ENCODE measurements at regions not wholly inside any gene's neighbourhood (a gene's known extent, or its start where the extent isn't known, plus 50 kb on each side); places are given as distances from the start of the nearest gene placed in this dataset.
"Not testable (repeated sequence)": the region's sequence is repeated elsewhere in the genome, so short reads cannot be mapped to it uniquely, and the experiment has no call there.

DNA sequence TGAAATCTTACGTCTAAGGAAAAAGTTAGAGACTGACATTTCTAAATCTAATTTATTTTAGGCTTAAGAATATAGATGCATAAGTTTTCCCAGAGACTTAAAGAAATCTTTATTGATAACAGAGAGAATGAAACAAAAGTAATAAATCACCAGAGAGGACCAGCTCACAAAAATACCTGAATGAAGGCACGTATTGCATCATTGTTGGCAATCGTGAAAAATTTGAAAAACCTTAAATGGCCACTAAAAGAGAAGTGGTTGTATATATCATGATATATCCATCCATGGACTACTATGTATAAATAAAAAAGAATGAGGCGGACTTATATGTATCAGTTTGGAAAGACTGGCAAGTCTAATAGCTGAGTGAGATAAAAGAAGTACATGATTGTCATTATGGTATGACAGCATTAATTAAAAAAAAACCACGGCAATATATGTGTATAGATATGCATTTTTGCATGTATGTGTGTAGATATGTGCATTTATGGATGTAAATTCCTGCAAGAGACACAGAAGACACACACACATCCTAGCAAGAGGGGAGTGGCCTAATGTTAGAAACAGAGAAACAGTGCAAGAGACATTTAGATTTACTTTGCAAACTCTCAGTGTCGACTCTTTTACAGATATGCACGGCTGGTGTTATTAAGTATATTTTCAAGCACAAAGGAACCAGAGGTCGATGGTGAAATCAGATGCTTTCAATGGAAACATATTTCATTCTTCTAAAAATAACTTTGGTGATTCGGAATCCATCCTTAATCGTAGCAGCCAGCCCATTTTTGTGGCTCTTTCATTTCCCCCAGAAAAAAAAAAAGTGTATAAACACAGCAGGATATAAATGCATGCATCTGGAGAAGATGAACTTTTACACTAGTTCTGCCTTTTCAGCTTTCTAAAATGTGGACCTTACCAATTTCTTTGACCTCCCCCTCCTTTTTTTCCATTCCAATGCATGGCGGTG, 156.1 kb upstream of the SALL4 start:
- no peak for DNase-seq (ENCODE audit: low spot score)

DNA sequence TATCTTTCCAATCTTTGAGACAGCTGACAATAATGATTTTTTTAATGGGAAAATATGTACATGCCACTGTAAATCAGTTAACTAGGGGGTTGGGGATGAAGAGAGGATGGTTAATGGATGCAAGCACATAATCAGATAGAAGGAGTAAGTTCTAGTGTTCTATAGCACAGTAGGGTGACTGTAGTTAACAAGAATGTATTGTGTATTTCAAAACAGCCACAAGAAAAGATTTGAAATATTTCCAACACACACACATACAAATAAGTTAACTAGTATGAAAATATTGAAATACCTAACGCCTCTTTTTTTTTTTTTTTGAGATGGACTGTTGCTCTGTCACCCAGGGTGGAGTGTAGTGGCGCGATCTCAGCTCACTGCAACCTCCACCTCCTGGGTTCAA, 153.4 kb upstream of the SALL4 start:
- no peak for DNase-seq (ENCODE audit: low spot score)

DNA sequence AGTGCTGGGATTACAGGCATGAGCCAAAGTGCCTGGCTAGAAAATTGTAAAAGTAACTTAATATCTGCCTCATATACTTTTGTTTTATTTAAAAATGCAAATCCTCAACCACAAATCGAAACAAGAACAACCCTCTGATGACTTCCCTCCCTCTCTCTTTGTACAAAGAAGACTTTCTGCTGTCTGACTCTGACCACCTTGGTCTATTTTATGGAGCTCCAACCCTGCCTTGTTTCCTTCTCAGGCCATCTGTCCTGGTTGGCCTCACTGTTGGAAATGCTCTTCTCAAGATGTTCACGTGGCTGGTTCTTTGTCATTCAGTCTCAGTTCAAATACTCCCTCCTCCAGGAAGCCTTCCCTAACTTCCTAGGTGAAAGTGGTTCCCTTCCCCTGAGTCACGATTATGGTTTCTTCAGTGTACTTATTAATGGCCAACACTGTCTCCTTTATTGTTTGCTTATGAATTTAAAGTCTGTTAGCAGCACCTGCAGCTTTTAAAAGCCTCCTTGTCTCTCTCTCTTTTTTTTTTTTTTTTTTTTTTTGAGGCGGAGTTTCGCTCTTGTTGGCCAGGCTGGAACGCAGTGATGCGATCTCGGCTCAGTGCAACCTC, 151.5 kb upstream of the SALL4 start:
- no peak for DNase-seq (ENCODE audit: low spot score)

DNA sequence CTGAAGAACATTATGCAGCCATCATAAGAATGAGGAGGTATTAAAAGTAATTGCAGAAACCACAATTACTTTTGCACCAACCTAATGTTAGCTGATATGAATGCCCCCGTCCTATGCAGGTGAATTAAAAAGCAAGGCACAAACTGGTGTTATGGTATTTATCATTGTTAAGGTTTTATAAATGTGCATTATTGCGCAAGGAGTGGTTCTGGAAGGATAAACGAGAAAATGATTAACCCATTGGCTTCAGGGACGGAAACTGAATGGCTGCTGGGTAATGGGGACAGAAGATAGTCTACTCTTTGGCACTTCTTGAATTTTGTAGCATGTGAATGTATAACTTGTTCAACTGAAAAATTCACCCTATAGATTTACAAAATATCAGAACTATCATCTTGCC, 148.6 kb upstream of the SALL4 start:
- no peak for DNase-seq (ENCODE audit: low spot score)

DNA sequence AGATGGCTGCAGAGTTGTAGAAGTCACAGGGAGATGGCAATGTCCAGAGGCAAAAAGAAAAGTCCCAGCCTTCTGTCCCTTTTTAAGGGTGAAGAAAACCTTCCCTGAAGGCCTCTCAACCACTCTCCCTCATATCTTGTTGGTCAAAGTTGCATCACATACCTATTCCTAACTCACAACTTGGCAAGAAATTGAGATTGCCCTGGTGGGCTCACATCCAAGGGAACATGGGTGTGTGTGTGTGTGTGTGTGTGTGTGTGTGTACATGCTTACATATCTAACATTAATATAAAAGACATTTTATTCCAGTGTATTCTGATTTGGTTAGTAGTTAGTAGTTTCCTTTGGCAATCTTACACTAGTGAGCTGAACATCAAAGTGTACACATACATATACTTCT, 144.3 kb upstream of the SALL4 start:
- DNase-seq (ENCODE audit: low spot score), result no peak

DNA sequence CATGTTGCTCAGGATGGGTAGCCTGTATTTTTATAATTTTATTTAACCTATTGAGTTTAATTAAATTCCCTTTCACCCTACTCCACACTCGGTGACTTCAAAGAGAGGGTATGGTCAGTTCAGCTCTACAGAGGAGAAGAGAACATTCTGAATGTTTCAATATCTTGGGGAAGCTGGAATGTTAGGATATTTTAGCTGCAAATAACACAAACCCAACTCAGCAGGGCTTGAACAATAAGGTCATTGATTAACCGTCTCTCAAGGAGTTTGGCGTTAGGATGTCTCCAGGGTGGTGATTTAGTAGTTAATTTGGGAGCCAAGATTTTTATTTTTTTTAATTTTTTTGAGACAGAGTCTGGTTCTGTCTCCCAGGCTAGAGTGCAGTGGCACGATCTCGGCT, 143.6 kb upstream of the SALL4 start:
- no peak for DNase-seq (ENCODE audit: low spot score)

DNA sequence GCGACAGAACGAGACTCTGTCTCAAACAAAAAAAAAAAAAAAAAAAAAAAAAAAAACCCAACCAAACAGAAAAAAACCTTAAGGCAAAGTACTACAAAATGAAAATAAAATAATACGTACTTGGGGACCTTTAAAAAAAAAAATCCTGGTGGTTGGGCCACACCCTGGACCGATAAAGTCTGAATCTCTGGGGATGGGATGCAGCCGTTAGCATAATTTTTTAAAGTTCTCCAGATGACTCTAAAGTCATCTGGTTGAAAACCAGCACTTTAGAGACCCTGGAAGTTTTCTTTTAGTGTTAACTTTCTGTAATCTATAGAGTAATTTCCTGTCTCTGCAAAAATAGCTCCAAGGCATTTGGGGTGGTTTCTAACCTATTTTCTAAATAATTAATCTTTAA, 142.9 kb upstream of the SALL4 start:
- no peak for DNase-seq (ENCODE audit: low spot score)

DNA sequence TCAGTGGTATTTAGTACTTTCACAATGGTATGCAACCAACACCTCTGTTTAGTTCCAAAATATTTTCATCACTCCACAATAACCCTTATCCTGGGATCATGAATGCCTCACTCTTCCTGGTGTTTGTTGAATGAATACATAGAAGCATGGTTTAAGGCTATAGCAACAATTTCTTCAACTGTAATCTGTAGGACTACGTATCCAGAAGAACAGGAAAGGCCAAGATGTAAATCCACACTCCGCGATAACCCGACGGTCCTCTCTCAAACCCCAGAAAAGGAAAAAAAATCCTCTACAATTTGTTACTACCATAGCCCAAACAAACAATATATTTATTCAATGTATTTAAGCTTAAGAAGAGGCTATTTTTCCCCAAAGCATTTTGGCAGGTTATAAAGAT, 141.4 kb upstream of the SALL4 start:
- no peak for DNase-seq (ENCODE audit: low spot score)

DNA sequence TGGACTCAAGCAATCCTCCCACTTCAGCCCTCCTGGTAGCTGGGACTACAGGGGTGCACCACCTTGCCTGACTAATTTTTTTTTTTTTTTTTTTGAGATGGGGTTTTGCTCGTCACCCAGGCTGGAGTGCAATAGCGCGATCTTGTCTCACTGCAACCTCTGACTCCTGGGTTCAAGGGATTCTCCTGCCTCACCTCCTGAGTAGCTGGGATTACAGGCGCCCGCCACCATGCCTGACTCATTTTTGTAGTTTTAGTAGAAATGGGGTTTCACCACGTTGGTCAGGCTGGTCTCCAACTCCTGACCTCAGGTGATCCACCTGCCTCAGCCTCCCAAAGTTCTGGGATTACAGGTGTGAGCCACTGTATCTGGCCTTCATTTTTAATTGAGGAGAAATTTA, 141.0 kb upstream of the SALL4 start:
- not testable (repeated sequence) for DNase-seq (ENCODE audit: low spot score)

DNA sequence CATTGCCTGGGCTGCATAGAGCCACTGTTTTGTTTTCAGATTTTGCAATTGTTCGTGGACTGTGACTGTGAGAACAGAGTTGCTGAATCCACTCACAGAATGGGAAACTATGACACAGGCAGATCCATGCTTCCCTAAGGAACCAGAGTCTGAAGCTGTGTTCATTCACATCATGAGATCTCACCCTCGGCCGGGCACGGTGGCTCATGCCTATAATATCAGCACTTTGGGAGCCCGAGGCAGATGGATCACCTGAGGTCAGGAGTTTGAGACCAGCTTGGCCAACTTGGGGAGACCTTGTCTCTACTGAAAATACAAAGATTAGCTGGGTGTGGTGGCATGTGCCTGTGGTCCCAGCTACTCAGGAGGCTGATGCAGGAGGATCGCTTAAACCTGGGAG, 139.2 kb upstream of the SALL4 start:
- no peak for DNase-seq (ENCODE audit: low spot score)

DNA sequence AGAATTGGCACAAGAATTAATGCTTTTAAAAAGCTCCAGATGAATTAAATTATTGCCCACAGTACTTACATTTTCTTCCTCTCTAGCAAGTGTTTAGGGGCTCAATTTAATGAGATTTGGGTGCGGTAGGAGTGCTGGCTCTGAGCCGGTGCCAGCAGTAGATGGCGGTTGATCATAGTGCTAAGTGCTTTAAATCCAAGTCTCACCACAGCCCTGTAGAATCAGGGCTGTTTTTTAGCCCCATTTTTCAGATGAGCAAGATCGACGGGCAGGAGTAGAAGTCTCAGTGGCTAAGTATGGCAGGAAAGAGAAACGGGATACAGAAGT, 136.9 kb upstream of the SALL4 start:
- DNase-seq (ENCODE audit: low spot score), result no peak

DNA sequence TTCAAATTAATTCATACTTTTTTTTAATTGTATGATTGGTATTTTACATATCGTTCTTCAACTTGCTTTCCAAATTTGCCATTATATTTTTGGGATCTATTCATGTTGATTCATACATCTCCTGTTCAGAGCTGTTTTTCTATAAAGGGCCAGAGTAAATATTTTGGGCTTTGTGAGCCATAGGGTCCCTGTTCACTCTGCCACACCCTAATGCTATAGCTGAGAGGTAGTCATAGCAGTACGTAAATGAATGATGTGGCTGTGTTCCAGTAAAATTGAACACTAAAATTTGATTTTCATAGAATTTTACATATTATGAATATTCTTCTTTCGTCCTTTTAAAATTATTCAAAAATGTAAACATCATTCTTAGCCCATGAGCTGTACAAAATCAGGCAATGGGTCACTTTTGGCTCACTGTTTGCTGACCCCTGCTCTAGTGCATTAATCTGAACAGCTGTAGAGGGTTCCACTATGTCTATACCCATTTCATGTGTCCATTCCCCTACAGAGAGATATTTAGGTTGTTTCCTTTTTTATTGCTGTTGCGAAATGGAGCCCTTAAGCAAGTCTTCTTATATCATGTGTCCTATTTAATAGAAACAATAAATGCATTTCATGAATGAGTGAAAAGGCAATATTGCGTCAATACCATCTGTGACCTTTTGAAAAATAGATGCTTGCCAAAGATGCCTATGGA, 136.4 kb upstream of the SALL4 start:
- DNase-seq (ENCODE audit: low spot score), result no peak

DNA sequence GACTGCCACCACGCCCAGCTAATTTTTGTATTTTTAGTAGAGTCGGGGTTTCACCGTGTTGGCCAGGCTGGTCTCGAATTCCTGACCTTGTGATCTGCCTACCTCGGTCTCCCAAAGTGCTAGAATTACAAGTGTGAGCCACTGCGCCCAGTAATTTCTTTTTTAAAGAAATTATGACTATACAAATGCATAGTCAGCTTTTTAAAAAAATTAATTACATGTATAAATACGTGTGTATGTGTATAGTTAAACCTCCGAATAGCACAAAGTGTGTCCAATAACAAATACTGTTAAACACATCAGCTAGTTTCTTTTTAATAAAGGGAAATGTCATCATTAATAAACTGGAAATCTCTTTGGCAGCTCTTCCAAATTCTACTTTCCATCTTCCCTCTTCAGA, 135.5 kb upstream of the SALL4 start:
- DNase-seq (ENCODE audit: low spot score), result no peak

DNA sequence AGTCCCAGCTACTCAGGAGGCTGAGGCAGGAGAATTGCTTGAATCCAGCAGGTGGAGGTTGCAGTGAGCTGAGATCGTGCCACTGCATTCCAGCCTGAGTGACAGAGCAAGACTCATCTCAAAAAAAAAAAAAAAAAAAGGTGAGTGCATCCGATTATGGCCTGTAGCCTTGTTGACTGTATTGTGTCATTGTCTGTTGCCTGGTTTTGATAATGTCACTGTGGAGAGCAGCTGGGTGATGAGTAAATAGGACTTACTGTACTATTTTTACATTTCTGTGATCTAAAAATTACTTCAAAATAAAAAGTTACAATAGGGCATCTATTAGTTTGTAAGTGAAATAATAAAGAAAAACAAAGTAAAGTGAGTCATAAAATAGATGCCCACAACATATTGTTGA, 134.1 kb upstream of the SALL4 start:
- no peak for DNase-seq (ENCODE audit: low spot score)

DNA sequence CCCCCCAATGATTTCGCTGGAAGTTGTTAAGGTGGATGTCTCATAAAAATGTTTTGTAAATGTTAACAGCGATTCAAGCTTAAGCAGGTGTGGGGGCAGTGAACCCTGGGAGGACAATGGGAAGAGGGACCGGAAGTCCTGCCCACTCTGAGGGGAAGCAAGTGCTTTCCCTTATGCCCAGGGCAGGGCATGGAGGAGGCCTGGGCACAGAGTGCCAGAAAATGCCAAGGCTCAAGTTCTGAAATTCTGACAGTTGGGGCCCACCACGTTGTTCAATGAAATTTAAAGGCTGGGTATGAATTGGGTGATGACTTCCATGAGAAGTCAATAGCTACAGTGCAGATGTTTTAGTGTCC, 132.7 kb upstream of the SALL4 start:
- DNase-seq (ENCODE audit: low spot score), result no peak

DNA sequence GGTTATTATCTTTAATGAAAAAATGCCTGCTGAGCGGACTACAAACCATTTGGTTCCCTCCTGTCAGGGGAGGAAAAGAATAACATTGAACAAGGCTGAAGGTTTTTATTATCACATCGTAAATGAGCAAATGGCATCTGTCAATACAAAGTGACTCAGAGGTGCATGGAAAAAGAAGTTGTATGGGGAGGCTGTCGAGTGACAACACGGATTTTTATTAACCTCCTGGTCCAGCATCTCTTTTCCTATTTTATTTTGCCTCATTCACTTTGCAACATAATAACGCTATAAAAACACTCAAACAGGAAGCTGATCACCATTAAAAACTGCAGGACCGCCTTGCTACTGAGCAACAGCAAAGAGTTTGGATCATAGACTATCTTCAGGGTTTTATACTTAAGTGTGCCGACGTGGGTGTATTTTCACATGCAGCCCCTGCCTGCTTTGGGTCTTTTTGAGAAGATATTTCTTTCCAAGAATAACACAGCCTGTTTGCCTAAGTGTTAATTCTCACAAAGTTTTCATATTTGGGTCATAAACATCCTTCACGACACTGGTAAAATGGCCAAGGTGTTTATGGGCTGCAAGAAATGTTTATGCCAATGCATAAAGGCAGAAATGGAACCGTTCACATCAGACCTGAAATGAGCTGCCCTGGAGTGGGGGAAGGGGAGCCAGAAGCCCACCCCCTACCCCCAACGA, 132.1 kb upstream of the SALL4 start:
- peak; percentile 35 for DNase-seq (ENCODE audit: low spot score)

DNA sequence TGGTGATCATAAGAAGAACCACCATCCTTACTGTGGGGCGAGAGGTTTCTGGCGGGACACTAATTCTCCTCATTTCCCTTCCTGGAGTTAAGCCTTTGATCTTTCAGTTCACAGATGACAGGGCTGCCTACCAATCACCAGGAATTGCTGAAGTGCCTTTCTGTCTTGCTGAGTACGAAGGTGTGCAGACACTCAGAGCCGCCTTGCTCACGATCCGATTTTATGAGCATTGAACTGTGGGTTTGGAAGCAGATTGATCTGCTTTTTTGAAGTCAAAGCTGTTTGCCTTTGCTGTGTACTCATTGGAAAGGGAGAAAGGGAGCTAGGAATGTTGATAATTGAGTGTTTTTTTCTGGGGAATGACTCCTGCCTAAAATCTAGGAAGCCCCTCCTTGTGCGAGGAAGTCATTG, 129.1 kb upstream of the SALL4 start:
- no peak for DNase-seq (ENCODE audit: low spot score)

DNA sequence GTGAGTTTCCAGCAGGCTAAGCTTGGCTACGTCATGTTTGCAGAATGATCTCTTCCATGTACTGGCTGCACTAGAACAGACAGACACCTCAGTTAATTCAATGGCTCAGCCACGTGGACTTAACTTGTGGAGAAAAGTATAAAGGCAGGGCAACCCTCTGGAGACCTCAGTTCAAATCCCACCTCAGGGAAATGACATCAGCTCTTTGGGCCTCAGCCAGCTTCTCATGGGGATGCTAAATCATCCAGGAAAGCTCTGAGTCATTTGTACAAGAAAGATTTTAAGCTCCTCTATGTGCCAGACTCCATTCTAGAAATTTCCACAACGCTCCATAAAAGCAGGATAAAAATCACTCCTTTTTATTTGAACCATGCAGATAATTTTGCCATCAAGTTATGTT, 128.5 kb upstream of the SALL4 start:
- DNase-seq (ENCODE audit: low spot score), result no peak

DNA sequence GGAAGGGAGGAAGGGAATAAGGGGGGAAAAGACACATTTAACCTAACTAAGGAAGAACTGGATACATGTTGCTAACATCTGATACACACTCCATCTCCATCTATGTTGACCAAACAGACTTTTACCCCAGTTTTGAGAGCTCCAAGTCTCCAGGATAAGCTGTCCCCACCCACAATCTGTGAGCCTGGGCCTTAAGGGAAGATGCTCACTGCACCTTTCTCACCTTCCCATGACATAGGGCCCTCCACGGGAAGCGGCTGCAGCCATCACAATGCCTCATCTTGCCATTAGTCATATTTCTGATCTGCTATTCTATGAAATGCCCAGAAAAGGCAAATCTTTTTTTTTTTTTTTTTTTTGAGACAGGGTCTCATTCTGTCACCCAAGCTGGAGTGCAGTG, 126.6 kb upstream of the SALL4 start:
- DNase-seq (ENCODE audit: low spot score), result no peak

DNA sequence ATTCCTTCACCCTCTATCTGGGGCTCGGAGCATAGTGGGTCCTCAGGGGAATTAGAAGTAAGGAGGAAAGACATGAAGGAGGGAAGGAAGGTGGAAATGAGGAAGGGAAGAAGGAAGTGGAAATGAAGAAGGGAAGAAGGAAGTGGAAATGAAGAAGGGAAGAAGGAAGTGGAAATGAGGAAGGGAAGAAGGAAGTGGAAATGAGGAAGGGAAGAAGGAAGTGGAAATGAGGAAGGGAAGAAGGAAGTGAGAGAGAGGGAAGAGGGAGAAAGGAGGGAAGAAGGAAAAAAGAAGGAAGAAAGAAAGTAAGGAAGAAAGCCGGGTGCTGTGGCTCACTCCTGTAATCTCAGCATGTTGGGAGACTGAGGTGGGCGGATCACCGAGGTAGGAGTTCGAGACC, 125.6 kb upstream of the SALL4 start:
- not testable (repeated sequence) for DNase-seq (ENCODE audit: low spot score)

DNA sequence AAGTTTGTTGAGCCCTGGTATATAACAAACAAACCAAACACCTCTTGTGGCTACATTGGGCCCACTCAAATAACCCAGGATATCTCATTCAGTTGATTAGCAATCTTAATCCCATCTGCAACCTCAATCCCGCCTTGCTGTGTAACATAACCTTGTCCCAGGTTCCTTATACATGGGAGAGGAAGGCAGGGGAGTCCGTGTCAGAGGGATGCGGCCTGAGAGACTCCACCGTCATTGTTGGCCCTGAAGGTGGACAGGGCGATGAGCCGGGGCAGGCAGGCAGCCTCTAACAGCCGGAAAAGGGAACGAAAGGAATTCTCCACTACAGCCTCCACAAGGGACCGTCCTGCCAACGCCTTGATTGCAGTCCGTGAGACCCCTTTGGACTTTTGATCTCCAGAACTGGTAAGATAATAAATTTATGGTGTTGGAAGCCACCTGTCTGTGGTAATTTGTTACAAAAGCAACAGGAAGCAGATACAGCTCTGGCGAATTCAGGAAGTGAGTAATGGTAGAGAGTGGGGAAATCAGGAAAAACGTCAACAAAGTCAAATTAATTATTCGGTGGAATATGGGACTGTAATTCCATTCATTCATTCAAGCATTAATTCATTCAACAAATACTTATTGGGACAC, 124.5 kb upstream of the SALL4 start:
- no peak for DNase-seq (ENCODE audit: low spot score)

DNA sequence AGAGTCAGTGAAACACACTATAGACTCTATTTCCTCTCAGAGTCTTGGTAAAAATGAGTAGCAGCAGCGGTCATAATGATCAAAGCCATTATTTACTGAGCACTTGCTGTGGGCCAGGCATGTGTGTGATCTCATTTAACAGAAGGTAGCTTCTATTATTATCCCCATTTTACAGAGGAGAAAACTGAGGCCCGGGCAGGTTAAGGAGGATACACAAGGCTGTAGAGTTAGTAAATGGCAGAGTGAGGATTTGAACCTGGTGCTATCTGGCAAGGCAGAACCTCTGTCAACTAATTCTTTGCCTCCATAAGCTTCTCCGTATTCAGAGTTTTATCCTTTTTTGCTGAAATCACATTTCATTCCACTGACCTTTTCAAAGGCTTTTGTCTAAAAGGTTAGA, 122.2 kb upstream of the SALL4 start:
- no peak for DNase-seq (ENCODE audit: low spot score)

Data from LoVo (cell line).